ENCODE measurements at regions not wholly inside any gene's neighbourhood (a gene's known extent, or its start where the extent isn't known, plus 50 kb on each side); places are given as distances from the start of the nearest gene placed in this dataset.
A peak's percentile ranks its signal among the peaks of the same experiment; 100 is the strongest.

DNA sequence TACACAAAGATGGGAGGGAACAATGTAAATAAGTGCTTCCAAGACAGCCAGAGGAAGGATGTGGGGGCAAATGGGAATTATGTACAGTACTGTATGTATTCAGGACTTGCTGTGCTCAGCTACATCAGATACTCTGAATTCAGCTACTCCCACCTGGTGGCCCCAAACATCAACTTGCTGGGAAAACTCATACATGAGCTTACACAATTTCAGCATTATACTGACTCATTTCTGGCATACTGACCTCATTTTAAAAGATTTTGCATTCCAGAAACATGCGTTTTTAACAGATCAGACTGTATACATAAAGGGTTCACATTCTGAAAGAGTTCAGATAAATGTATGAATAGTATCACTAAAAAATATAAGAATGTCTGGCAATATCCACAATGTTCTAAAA, 59.7 kb downstream of the GPX5 start:
- no peaks in the 10 kb centered on the region for H3K36me3 ChIP-seq (ENCODE audit: control insufficient read depth in 2 of 3, insufficient read depth in 3 of 3, low read length in 3 of 3)
- H3K4me1 ChIP-seq (ENCODE audit: control insufficient read depth in 2 of 3, insufficient read depth in 2 of 3, low read depth in 1 of 3, low read length in 3 of 3), result peaks cover 0 to 4% (median 0%) of the 10 kb centered on the region in 3 donors
- H3K27ac ChIP-seq (ENCODE audit: low read depth in 2 of 2, low read length in 2 of 2), result no peak overlapping the region
- H3K27me3 ChIP-seq (ENCODE audit: control insufficient read depth, insufficient read depth, low read length), result no peaks in the 10 kb centered on the region
- FAIRE-seq, result no peak
- peak in 2 of 5 donors; percentile 31 to 36 for DNase-seq
- no peak overlapping the region for H3K9ac ChIP-seq (ENCODE audit: low read length in 3 of 3)
- peaks cover 0 to 3% (median 0%) of the 10 kb centered on the region in 3 donors for H3K9me3 ChIP-seq (ENCODE audit: control insufficient read depth in 2 of 3, insufficient read depth in 1 of 3, low read length in 3 of 3)
- H3K4me3 ChIP-seq (ENCODE audit: low read length in 3 of 3), result no peak overlapping the region
- TF ChIP-seq, protein P1, sequence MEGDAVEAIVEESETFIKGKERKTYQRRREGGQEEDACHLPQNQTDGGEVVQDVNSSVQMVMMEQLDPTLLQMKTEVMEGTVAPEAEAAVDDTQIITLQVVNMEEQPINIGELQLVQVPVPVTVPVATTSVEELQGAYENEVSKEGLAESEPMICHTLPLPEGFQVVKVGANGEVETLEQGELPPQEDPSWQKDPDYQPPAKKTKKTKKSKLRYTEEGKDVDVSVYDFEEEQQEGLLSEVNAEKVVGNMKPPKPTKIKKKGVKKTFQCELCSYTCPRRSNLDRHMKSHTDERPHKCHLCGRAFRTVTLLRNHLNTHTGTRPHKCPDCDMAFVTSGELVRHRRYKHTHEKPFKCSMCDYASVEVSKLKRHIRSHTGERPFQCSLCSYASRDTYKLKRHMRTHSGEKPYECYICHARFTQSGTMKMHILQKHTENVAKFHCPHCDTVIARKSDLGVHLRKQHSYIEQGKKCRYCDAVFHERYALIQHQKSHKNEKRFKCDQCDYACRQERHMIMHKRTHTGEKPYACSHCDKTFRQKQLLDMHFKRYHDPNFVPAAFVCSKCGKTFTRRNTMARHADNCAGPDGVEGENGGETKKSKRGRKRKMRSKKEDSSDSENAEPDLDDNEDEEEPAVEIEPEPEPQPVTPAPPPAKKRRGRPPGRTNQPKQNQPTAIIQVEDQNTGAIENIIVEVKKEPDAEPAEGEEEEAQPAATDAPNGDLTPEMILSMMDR (IDR thresholded peaks at IDR 0.05; ENCODE audit: borderline replicate concordance, extremely low read depth, insufficient read depth), result no peak
- intact Hi-C loops (cut with DNase I), result no loop called here

- Histone ChIP-seq H3K27ac (ENCODE audit: low read depth in 2 of 2, low read length in 2 of 2) (no peak overlapping the region), H3K27me3 (ENCODE audit: control insufficient read depth, insufficient read depth, low read length) (no peaks in the 10 kb centered on the region), H3K9me3 (ENCODE audit: control insufficient read depth in 2 of 3, insufficient read depth in 1 of 3, low read length in 3 of 3) (peaks cover 0 to 3% (median 0%) of the 10 kb centered on the region in 3 donors), H3K9ac (ENCODE audit: low read length in 3 of 3) (peak overlapping the region in 2 of 3 donors; percentile 6 to 89), H3K4me1 (ENCODE audit: control insufficient read depth in 2 of 3, insufficient read depth in 2 of 3, low read depth in 1 of 3, low read length in 3 of 3) (peaks cover 0 to 4% (median 0%) of the 10 kb centered on the region in 3 donors), H3K4me3 (ENCODE audit: low read length in 3 of 3) (peak overlapping the region; percentile 86 to 95 (median 93)), H3K36me3 (ENCODE audit: control insufficient read depth in 2 of 3, insufficient read depth in 3 of 3, low read length in 3 of 3) (no peaks in the 10 kb centered on the region)
- peak in 1 of 5 donors; percentile 23 for DNase-seq
- no peak for FAIRE-seq
- intact Hi-C loops (cut with DNase I), result no loop called here
- TF ChIP-seq, protein P1 (IDR thresholded peaks at IDR 0.05; ENCODE audit: borderline replicate concordance, extremely low read depth, insufficient read depth), result no peak
Measured at GRCh38 chr6:28586324-28586723, 60.6 kb downstream of the GPX5 start.

DNA sequence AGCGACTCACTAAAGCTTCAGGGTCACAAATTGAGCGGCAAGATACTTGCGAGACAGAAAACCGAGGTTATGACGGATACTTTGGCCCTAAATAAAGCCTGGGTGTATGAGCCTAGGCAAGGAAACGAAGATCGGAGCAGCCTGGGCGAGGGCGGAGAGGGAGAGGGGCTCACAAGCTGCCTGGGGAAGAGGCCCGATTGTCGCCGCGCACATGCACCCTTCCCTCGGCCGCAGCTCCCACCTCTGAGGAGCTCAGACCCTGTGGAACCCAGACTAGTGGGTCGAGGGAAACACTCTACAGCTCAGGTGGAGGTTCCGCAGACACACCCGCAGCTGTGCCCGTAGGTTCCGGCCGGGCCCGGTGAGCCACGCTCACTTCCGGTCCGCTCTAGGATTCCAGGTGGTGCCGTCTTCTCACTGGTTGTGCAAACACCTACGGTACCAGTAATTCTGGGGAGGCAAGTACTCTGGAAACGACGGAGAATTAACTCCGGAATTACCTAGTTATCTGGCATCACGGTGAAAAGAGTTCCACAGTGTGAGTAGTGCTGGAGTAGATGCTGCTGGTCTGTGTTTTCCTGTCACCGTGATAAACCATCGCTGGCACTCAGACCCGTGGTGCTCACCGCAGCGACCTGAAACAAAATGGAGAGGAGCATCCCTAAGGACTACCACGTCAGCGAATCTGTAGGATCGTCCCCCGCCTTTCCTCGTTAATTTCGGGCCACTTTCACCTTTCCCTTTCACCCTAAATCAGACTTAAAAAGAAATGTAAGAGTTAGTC, 61.5 kb downstream of the GPX5 start:
- Histone ChIP-seq H3K36me3 (ENCODE audit: control insufficient read depth in 2 of 3, insufficient read depth in 3 of 3, low read length in 3 of 3) (no peaks in the 10 kb centered on the region), H3K4me1 (ENCODE audit: control insufficient read depth in 2 of 3, insufficient read depth in 2 of 3, low read depth in 1 of 3, low read length in 3 of 3) (peaks cover 0 to 4% (median 0%) of the 10 kb centered on the region in 3 donors), H3K27ac (ENCODE audit: low read depth in 2 of 2, low read length in 2 of 2) (no peak overlapping the region), H3K4me3 (ENCODE audit: low read length in 3 of 3) (peak overlapping the region; percentile 86 to 95 (median 93)), H3K9me3 (ENCODE audit: control insufficient read depth in 2 of 3, insufficient read depth in 1 of 3, low read length in 3 of 3) (peaks cover 0 to 3% (median 0%) of the 10 kb centered on the region in 3 donors), H3K27me3 (ENCODE audit: control insufficient read depth, insufficient read depth, low read length) (no peaks in the 10 kb centered on the region), H3K9ac (ENCODE audit: low read length in 3 of 3) (peak overlapping the region in 2 of 3 donors; percentile 6 to 89)
- intact Hi-C loops (cut with DNase I), result no loop called here
- peak; percentile 84 to 92 (median 90) for DNase-seq
- TF ChIP-seq, protein P1 (IDR thresholded peaks at IDR 0.05; ENCODE audit: borderline replicate concordance, extremely low read depth, insufficient read depth), result no peak
- no peak for FAIRE-seq

All from kidney (tissue), 13 donors.